ENCODE measurements at regions not wholly inside any gene's neighbourhood (a gene's known extent, or its start where the extent isn't known, plus 50 kb on each side); places are given as distances from the start of the nearest gene placed in this dataset.
A peak's percentile ranks its signal among the peaks of the same experiment; 100 is the strongest.

GRCh38 chr14:30443368-30444007 lies 115.5 kb upstream of the G2E3 start:
- DNase-seq, result peak; percentile 73
- Histone ChIP-seq H3K79me2 (ENCODE audit: low read length) (no peaks in the 10 kb centered on the region), H3K4me3 (ENCODE audit: low read length) (no peak overlapping the region), H3K9me3 (ENCODE audit: low read length) (no peaks in the 10 kb centered on the region), H2AFZ (ENCODE audit: low read length) (no peak overlapping the region), H3K27ac (ENCODE audit: low read length) (no peak overlapping the region), H3K4me1 (ENCODE audit: insufficient read depth, low read length) (no peaks in the 10 kb centered on the region), H4K20me1 (ENCODE audit: low read length) (no peaks in the 10 kb centered on the region), H3K9me2 (replicated peaks; ENCODE audit: low read length) (no peaks in the 10 kb centered on the region), H3K27me3 (ENCODE audit: low read length) (peaks cover 44% of the 10 kb centered on the region), H3K36me3 (ENCODE audit: low read depth, low read length) (no peaks in the 10 kb centered on the region), H3F3A (ENCODE audit: low read length, unreplicated experiment) (no peaks in the 10 kb centered on the region), H3K4me2 (ENCODE audit: low read length) (no peak overlapping the region), H3K9ac (ENCODE audit: low read length) (no peak overlapping the region)
- intact Hi-C loops (cut with micrococcal nuclease), result loop anchor here (1.0 to 10.0 kb wide), 6 partner anchors 68 to 895 kb away; no protein-coding TSS in a partner anchor
- ChIA-PET CTCF (interaction anchor here (0.6 to 1.7 kb wide), 4 partner anchors 39 to 173 kb away, joined by 3 to 9 read pairs (median 4); no protein-coding TSS in a partner anchor), POLR2A (ENCODE audit: unreplicated experiment) (interaction anchor here (0.6 kb wide), 1 partner anchor 159 kb away, joined by 3 read pairs; no protein-coding TSS in a partner anchor)
- TF ChIP-seq CTCF (conservative IDR thresholded peaks at IDR 0.05; ENCODE audit: low read depth, low read length) (peak; percentile 82), EZH2phosphoT487 (IDR thresholded peaks at IDR 0.05; ENCODE audit: borderline replicate concordance, low read length) (no peak)
- no TSS peak for BruUV-seq (replicated peaks)
- ATAC-seq, result peak; percentile 67

- intact Hi-C loops (cut with micrococcal nuclease), result loop anchor here (2.0 to 10.0 kb wide), 3 partner anchors 166 to 220 kb away; no protein-coding TSS in a partner anchor
- H3K9me3 ChIP-seq (ENCODE audit: low read length), result no peaks in the 10 kb centered on the region
- TF ChIP-seq EZH2phosphoT487 (IDR thresholded peaks at IDR 0.05; ENCODE audit: borderline replicate concordance, low read length) (no peak), CTCF (conservative IDR thresholded peaks at IDR 0.05; ENCODE audit: low read depth, low read length) (no peak), EZH2 (IDR thresholded peaks at IDR 0.05; ENCODE audit: low read length, unreplicated experiment) (no peak)
- H3K4me1 ChIP-seq (ENCODE audit: insufficient read depth, low read length), result no peaks in the 10 kb centered on the region
- no peaks in the 10 kb centered on the region for H3K36me3 ChIP-seq (ENCODE audit: low read depth, low read length)
- H3K79me2 ChIP-seq (ENCODE audit: low read length), result no peaks in the 10 kb centered on the region
- BruUV-seq (replicated peaks), result no TSS peak
- POLR2A ChIA-PET (ENCODE audit: unreplicated experiment), result no interaction called here
- no peaks in the 10 kb centered on the region for H3F3A ChIP-seq (ENCODE audit: low read length, unreplicated experiment)
- CTCF ChIA-PET, result interaction anchor here (1.2 kb wide), 1 partner anchor 174 kb away, joined by 3 read pairs; no protein-coding TSS in a partner anchor
- H3K4me2 ChIP-seq (ENCODE audit: low read length), result no peak overlapping the region
- DNase-seq (no peak), ATAC-seq (no peak)
- H3K27ac ChIP-seq (ENCODE audit: low read length), result no peak overlapping the region
- H2AFZ ChIP-seq (ENCODE audit: low read length), result no peak overlapping the region
- no peaks in the 10 kb centered on the region for H4K20me1 ChIP-seq (ENCODE audit: low read length)
- H3K9me2 ChIP-seq (replicated peaks; ENCODE audit: low read length), result no peaks in the 10 kb centered on the region
- H3K9ac ChIP-seq (ENCODE audit: low read length), result no peak overlapping the region
- H3K4me3 ChIP-seq (ENCODE audit: low read length), result no peak overlapping the region
- H3K27me3 ChIP-seq (ENCODE audit: low read length), result peaks cover 46% of the 10 kb centered on the region
Measured at GRCh38 chr14:30444451-30444850, 114.5 kb upstream of the G2E3 start.
